ENCODE measurements at regions not wholly inside any gene's neighbourhood (a gene's known extent, or its start where the extent isn't known, plus 50 kb on each side); places are given as distances from the start of the nearest gene placed in this dataset.
"Not testable (repeated sequence)": the region's sequence is repeated elsewhere in the genome, so short reads cannot be mapped to it uniquely, and the experiment has no call there.

DNA sequence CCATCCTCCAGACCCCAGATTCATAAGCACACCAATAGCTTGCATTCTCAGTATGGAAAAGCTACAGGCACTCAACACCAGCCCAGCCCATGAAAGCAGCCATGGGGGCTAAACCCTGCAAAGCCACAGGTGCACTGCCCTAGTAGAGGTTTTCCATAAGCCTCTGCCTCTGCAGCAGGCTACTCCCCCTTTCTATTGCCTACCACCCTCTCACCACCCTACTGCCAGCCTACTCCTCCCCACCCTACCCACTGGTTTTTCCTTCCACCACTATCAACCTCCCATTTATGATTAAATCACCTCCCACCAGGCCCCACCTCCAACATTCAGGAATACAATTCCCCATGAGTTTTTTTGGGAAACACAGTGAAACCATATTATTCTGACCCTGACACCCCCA, 96.4 kb upstream of the TEKT4 start:
- DNase-seq (ENCODE audit: low read depth in 1 of 2, low spot score in 1 of 2): no peak
- Histone ChIP-seq H3K27me3 (ENCODE audit: insufficient read depth, poor library complexity, severe bottlenecking) (no peaks in the 10 kb centered on the region), H3K27ac (replicated peaks) (no peak overlapping the region), H3K4me3 (replicated peaks; ENCODE audit: insufficient read depth, low read length) (no peak overlapping the region)
- no peak for TF ChIP-seq SPI1 (IDR thresholded peaks at IDR 0.05; ENCODE audit: borderline replicate concordance, low read depth)
- TF ChIP-seq, protein P1, sequence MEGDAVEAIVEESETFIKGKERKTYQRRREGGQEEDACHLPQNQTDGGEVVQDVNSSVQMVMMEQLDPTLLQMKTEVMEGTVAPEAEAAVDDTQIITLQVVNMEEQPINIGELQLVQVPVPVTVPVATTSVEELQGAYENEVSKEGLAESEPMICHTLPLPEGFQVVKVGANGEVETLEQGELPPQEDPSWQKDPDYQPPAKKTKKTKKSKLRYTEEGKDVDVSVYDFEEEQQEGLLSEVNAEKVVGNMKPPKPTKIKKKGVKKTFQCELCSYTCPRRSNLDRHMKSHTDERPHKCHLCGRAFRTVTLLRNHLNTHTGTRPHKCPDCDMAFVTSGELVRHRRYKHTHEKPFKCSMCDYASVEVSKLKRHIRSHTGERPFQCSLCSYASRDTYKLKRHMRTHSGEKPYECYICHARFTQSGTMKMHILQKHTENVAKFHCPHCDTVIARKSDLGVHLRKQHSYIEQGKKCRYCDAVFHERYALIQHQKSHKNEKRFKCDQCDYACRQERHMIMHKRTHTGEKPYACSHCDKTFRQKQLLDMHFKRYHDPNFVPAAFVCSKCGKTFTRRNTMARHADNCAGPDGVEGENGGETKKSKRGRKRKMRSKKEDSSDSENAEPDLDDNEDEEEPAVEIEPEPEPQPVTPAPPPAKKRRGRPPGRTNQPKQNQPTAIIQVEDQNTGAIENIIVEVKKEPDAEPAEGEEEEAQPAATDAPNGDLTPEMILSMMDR (IDR thresholded peaks at IDR 0.05; ENCODE audit: insufficient read depth, low read length): no peak
- no peak for TF ChIP-seq GABPA (IDR thresholded peaks at IDR 0.05; ENCODE audit: low read depth)
- TF ChIP-seq, protein P2, sequence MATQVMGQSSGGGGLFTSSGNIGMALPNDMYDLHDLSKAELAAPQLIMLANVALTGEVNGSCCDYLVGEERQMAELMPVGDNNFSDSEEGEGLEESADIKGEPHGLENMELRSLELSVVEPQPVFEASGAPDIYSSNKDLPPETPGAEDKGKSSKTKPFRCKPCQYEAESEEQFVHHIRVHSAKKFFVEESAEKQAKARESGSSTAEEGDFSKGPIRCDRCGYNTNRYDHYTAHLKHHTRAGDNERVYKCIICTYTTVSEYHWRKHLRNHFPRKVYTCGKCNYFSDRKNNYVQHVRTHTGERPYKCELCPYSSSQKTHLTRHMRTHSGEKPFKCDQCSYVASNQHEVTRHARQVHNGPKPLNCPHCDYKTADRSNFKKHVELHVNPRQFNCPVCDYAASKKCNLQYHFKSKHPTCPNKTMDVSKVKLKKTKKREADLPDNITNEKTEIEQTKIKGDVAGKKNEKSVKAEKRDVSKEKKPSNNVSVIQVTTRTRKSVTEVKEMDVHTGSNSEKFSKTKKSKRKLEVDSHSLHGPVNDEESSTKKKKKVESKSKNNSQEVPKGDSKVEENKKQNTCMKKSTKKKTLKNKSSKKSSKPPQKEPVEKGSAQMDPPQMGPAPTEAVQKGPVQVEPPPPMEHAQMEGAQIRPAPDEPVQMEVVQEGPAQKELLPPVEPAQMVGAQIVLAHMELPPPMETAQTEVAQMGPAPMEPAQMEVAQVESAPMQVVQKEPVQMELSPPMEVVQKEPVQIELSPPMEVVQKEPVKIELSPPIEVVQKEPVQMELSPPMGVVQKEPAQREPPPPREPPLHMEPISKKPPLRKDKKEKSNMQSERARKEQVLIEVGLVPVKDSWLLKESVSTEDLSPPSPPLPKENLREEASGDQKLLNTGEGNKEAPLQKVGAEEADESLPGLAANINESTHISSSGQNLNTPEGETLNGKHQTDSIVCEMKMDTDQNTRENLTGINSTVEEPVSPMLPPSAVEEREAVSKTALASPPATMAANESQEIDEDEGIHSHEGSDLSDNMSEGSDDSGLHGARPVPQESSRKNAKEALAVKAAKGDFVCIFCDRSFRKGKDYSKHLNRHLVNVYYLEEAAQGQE (IDR thresholded peaks at IDR 0.05; ENCODE audit: insufficient replicate concordance, low read depth): no peak

GRCh38 chr2:94776036-94776435, 95.2 kb upstream of the TEKT4 start:
- TF ChIP-seq SPI1 (IDR thresholded peaks at IDR 0.05; ENCODE audit: borderline replicate concordance, low read depth) (no peak), POLR2AphosphoS5 (IDR thresholded peaks at IDR 0.05; ENCODE audit: low read depth) (no peak), GABPA (IDR thresholded peaks at IDR 0.05; ENCODE audit: low read depth) (no peak)
- TF ChIP-seq, protein P1 (IDR thresholded peaks at IDR 0.05; ENCODE audit: insufficient read depth, low read length): no peak
- TF ChIP-seq, protein P2 (IDR thresholded peaks at IDR 0.05; ENCODE audit: insufficient replicate concordance, low read depth): no peak
- Histone ChIP-seq H3K27ac (replicated peaks) (no peak overlapping the region), H3K27me3 (ENCODE audit: insufficient read depth, poor library complexity, severe bottlenecking) (no peaks in the 10 kb centered on the region), H3K4me3 (replicated peaks; ENCODE audit: insufficient read depth, low read length) (no peak overlapping the region)
- no peak for DNase-seq (ENCODE audit: low read depth in 1 of 2, low spot score in 1 of 2)

DNA sequence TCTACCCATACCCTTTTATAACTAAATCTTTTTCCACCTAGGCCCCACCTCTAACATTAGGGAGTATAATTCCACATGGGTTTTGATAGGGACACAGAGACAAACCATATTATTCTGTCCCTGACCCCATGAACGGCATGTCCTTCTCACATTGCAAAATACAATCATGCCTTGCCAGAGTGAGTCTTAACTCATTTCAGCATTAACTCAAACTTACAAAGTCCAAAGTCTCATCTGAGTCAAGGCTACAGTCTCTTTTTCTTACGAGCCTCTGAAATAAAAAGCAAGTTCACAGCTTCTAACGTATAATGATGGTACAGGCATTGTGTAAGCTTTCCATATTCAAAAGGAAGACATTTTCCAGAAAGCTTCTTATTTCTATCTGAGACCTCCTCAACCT, 86.1 kb upstream of the TEKT4 start:
- not testable (repeated sequence) for H3K27me3 ChIP-seq (ENCODE audit: insufficient read depth, poor library complexity, severe bottlenecking); DNase-seq (ENCODE audit: low read depth in 1 of 2, low spot score in 1 of 2); H3K4me3 ChIP-seq (replicated peaks; ENCODE audit: insufficient read depth, low read length); H3K27ac ChIP-seq (replicated peaks)

- H3K27me3 ChIP-seq (ENCODE audit: insufficient read depth, poor library complexity, severe bottlenecking); H3K27ac ChIP-seq (replicated peaks); DNase-seq (ENCODE audit: low read depth in 1 of 2, low spot score in 1 of 2); H3K4me3 ChIP-seq (replicated peaks; ENCODE audit: insufficient read depth, low read length): not testable (repeated sequence)
Observed at GRCh38 chr2:94786424-94786823, 84.8 kb upstream of the TEKT4 start.

DNA sequence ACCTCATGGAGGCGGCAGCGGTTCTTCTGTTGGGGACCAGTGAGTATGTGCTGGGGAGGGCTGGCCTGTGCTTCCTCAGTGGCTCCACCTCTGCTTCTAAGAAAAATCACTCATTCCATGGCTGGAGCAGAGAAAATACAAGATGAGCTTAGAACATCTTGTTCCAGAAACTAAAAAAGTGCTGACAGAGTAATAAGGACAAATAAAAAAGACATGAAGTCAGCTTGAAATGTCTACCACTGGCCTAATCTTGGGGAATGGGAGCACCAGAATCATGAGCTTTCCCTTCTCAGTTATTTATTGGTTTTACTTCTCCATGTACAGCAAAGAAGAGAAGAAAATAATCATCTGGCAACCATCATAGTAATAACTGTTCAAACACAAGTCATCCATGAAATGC, 81.1 kb upstream of the TEKT4 start:
- not testable (repeated sequence) for H3K27ac ChIP-seq (replicated peaks); DNase-seq (ENCODE audit: low read depth in 1 of 2, low spot score in 1 of 2); H3K27me3 ChIP-seq (ENCODE audit: insufficient read depth, poor library complexity, severe bottlenecking); H3K4me3 ChIP-seq (replicated peaks; ENCODE audit: insufficient read depth, low read length)

DNA sequence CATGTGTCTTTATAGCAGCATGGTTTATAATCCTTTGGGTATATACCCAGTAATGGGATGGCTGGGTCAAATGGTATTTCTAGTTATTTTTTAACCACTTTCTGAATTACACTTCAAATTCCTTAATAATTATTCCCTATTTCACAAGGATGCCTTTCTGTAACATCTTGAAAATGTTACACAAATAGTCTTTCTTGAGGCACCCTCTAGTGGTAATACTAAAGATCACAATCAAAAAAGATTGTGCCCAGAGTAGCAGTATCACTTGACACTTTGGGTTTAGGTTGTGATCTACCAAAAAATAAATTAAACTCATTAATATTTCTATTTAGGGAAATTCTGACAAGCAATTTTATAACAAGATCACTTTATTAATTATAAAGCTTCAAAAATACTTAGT, 74.0 kb upstream of the TEKT4 start:
- H3K4me3 ChIP-seq (replicated peaks; ENCODE audit: insufficient read depth, low read length); H3K27me3 ChIP-seq (ENCODE audit: insufficient read depth, poor library complexity, severe bottlenecking); H3K27ac ChIP-seq (replicated peaks); DNase-seq (ENCODE audit: low read depth in 1 of 2, low spot score in 1 of 2): not testable (repeated sequence)
